ENCODE measurements at regions not wholly inside any gene's neighbourhood (a gene's known extent, or its start where the extent isn't known, plus 50 kb on each side); places are given as distances from the start of the nearest gene placed in this dataset.
A peak's percentile ranks its signal among the peaks of the same experiment; 100 is the strongest.

DNA sequence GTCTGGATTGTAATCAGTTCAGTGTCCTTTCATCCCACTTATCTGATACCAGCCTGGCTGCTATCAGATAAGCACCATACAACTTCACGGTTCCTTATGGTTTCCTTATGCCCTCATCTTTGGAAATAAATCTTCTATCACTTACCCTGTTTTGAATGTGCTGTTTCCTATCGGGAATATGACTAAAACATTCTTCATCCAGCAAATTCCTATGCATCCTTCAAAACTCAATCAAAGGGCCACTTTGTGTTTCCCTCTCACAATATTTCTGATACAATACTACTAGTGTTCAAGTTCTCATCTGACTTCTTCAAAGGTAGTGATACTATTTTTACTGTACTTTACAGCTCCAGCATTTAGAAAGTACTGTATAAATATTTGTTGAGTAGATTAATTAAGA lies 513.2 kb downstream of the OMA1 start:
- no peak for DNase-seq (ENCODE audit: low spot score)
- no peak overlapping the region for H3K4me3 ChIP-seq (ENCODE audit: low read depth in 1 of 3, low read length in 3 of 3)
- H3K27me3 ChIP-seq (ENCODE audit: control insufficient read depth in 4 of 4, insufficient read depth in 4 of 4, low read length in 3 of 4): no peaks in the 10 kb centered on the region
- H3K9ac ChIP-seq (ENCODE audit: low read depth in 1 of 2, low read length in 2 of 2): no peak overlapping the region
- H3K27ac ChIP-seq (ENCODE audit: low read depth in 1 of 2, low read length in 2 of 2): no peak overlapping the region
- TF ChIP-seq, protein P1, sequence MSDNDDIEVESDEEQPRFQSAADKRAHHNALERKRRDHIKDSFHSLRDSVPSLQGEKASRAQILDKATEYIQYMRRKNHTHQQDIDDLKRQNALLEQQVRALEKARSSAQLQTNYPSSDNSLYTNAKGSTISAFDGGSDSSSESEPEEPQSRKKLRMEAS (IDR thresholded peaks at IDR 0.05): no peak
- TF ChIP-seq HNF4G (IDR thresholded peaks at IDR 0.05) (no peak), RAD21 (IDR thresholded peaks at IDR 0.05) (no peak), JUND (IDR thresholded peaks at IDR 0.05) (no peak)
- WGBS: 49% methylated on average over 2 of the region's 2 CpGs
- H3K9me3 ChIP-seq (ENCODE audit: control insufficient read depth in 4 of 4, low read length in 3 of 4): no peaks in the 10 kb centered on the region
- peaks cover 0 to 25% (median 21%) of the 10 kb centered on the region in 4 donors for H3K4me1 ChIP-seq (ENCODE audit: control insufficient read depth in 4 of 4, insufficient read depth in 4 of 4, low read length in 3 of 4)
- no peaks in the 10 kb centered on the region for H3K36me3 ChIP-seq (ENCODE audit: control insufficient read depth in 4 of 4, insufficient read depth in 3 of 4, low read depth in 1 of 4, low read length in 3 of 4)

DNA sequence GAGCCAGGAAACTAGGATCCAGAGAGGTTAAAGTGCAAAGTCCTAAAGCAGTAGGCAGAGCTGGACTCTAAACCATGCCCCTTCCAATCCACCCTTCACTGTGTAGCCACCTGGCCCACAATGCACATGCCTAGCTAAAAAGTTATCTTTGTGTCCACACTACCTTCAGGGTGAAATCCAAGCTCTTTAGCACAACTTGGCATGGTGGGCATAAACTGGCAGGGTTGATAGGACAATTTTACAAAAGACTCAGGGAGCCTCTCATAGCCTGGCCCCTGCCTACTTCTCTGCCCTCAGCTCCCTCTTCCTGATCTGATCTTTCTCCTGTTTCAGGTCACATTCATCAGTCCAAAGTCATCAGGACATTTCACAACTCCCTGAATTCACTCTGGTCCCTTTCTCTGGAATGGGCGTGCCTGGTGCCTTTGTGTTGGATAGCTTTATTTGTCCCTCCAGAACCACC lies 513.9 kb downstream of the OMA1 start:
- no peaks in the 10 kb centered on the region for H3K9me3 ChIP-seq (ENCODE audit: control insufficient read depth in 4 of 4, low read length in 3 of 4)
- no peaks in the 10 kb centered on the region for H3K36me3 ChIP-seq (ENCODE audit: control insufficient read depth in 4 of 4, insufficient read depth in 3 of 4, low read depth in 1 of 4, low read length in 3 of 4)
- no peak overlapping the region for H3K9ac ChIP-seq (ENCODE audit: low read depth in 1 of 2, low read length in 2 of 2)
- TF ChIP-seq GABPA (IDR thresholded peaks at IDR 0.05 in 1 of 2, conservative IDR thresholded peaks at IDR 0.05 in 1 of 2): peak in 1 of 2 donors; percentile 12
- TF ChIP-seq EGR1 (IDR thresholded peaks at IDR 0.05; ENCODE audit: low read depth in 2 of 2): peak in 1 of 2 donors; percentile 50
- TF ChIP-seq SP1 (IDR thresholded peaks at IDR 0.05): peak; percentile 95
- TF ChIP-seq, protein P2, sequence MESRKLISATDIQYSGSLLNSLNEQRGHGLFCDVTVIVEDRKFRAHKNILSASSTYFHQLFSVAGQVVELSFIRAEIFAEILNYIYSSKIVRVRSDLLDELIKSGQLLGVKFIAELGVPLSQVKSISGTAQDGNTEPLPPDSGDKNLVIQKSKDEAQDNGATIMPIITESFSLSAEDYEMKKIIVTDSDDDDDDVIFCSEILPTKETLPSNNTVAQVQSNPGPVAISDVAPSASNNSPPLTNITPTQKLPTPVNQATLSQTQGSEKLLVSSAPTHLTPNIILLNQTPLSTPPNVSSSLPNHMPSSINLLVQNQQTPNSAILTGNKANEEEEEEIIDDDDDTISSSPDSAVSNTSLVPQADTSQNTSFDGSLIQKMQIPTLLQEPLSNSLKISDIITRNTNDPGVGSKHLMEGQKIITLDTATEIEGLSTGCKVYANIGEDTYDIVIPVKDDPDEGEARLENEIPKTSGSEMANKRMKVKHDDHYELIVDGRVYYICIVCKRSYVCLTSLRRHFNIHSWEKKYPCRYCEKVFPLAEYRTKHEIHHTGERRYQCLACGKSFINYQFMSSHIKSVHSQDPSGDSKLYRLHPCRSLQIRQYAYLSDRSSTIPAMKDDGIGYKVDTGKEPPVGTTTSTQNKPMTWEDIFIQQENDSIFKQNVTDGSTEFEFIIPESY (IDR thresholded peaks at IDR 0.05): peak; percentile 66
- peak; percentile 69 for TF ChIP-seq NR2F2 (IDR thresholded peaks at IDR 0.05)
- TF ChIP-seq, protein P3, sequence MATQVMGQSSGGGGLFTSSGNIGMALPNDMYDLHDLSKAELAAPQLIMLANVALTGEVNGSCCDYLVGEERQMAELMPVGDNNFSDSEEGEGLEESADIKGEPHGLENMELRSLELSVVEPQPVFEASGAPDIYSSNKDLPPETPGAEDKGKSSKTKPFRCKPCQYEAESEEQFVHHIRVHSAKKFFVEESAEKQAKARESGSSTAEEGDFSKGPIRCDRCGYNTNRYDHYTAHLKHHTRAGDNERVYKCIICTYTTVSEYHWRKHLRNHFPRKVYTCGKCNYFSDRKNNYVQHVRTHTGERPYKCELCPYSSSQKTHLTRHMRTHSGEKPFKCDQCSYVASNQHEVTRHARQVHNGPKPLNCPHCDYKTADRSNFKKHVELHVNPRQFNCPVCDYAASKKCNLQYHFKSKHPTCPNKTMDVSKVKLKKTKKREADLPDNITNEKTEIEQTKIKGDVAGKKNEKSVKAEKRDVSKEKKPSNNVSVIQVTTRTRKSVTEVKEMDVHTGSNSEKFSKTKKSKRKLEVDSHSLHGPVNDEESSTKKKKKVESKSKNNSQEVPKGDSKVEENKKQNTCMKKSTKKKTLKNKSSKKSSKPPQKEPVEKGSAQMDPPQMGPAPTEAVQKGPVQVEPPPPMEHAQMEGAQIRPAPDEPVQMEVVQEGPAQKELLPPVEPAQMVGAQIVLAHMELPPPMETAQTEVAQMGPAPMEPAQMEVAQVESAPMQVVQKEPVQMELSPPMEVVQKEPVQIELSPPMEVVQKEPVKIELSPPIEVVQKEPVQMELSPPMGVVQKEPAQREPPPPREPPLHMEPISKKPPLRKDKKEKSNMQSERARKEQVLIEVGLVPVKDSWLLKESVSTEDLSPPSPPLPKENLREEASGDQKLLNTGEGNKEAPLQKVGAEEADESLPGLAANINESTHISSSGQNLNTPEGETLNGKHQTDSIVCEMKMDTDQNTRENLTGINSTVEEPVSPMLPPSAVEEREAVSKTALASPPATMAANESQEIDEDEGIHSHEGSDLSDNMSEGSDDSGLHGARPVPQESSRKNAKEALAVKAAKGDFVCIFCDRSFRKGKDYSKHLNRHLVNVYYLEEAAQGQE (IDR thresholded peaks at IDR 0.05): peak; percentile 31
- no peak for TF ChIP-seq FOXA2 (IDR thresholded peaks at IDR 0.05)
- peak in 1 of 2 donors; percentile 24 for TF ChIP-seq RAD21 (IDR thresholded peaks at IDR 0.05)
- peak; percentile 85 to 87 for TF ChIP-seq RXRA (IDR thresholded peaks at IDR 0.05)
- TF ChIP-seq, protein P1 (IDR thresholded peaks at IDR 0.05): peak; percentile 56
- TF ChIP-seq HNF4G (IDR thresholded peaks at IDR 0.05): peak; percentile 97
- TF ChIP-seq, protein P4, sequence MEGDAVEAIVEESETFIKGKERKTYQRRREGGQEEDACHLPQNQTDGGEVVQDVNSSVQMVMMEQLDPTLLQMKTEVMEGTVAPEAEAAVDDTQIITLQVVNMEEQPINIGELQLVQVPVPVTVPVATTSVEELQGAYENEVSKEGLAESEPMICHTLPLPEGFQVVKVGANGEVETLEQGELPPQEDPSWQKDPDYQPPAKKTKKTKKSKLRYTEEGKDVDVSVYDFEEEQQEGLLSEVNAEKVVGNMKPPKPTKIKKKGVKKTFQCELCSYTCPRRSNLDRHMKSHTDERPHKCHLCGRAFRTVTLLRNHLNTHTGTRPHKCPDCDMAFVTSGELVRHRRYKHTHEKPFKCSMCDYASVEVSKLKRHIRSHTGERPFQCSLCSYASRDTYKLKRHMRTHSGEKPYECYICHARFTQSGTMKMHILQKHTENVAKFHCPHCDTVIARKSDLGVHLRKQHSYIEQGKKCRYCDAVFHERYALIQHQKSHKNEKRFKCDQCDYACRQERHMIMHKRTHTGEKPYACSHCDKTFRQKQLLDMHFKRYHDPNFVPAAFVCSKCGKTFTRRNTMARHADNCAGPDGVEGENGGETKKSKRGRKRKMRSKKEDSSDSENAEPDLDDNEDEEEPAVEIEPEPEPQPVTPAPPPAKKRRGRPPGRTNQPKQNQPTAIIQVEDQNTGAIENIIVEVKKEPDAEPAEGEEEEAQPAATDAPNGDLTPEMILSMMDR (IDR thresholded peaks at IDR 0.05; ENCODE audit: low read depth, low read length, missing input control): no peak
- peak; percentile 98 to 100 for TF ChIP-seq HNF4A (conservative IDR thresholded peaks at IDR 0.05)
- TF ChIP-seq, protein P5, sequence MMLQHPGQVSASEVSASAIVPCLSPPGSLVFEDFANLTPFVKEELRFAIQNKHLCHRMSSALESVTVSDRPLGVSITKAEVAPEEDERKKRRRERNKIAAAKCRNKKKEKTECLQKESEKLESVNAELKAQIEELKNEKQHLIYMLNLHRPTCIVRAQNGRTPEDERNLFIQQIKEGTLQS (IDR thresholded peaks at IDR 0.05): no peak
- no peak for TF ChIP-seq FOXA1 (IDR thresholded peaks at IDR 0.05)
- no peak for TF ChIP-seq TAF1 (conservative IDR thresholded peaks at IDR 0.05)
- TF ChIP-seq YY1 (IDR thresholded peaks at IDR 0.05): peak; percentile 78
- peak; percentile 39 to 61 for TF ChIP-seq JUND (IDR thresholded peaks at IDR 0.05)
- H3K4me3 ChIP-seq (ENCODE audit: low read depth in 1 of 3, low read length in 3 of 3): no peak overlapping the region
- peaks cover 0 to 25% (median 21%) of the 10 kb centered on the region in 4 donors for H3K4me1 ChIP-seq (ENCODE audit: control insufficient read depth in 4 of 4, insufficient read depth in 4 of 4, low read length in 3 of 4)
- H3K27me3 ChIP-seq (ENCODE audit: control insufficient read depth in 4 of 4, insufficient read depth in 4 of 4, low read length in 3 of 4): no peaks in the 10 kb centered on the region
- DNase-seq (ENCODE audit: low spot score): no peak
- WGBS: 30% methylated on average over 1 of the region's 1 CpG
- peak overlapping the region in 1 of 2 donors; percentile 28 for H3K27ac ChIP-seq (ENCODE audit: low read depth in 1 of 2, low read length in 2 of 2)

All from liver (tissue), 8 donors.